ENCODE measurements at regions not wholly inside any gene's neighbourhood (a gene's known extent, or its start where the extent isn't known, plus 50 kb on each side); places are given as distances from the start of the nearest gene placed in this dataset.

- TF ChIP-seq POLR2A (IDR thresholded peaks at IDR 0.05; ENCODE audit: low read length), result no peak
- TF ChIP-seq GATA1 (IDR thresholded peaks at IDR 0.05; ENCODE audit: low read depth, low read length), result no peak
Measured at GRCh38 chr10:129085811-129086210, 381.2 kb upstream of the MGMT start.

Data from erythroblast (primary cell).